Endodermal cell (in vitro differentiated cells): ENCODE measurements at regions not wholly inside any gene's neighbourhood (a gene's known extent, or its start where the extent isn't known, plus 50 kb on each side); places are given as distances from the start of the nearest gene placed in this dataset.

Experiments used
- DNase-seq: peaks from one replicate; pipeline ENCODE4 v3.0.0-alpha.2; 2017
- H3K27ac ChIP-seq: 2 replicates; pipeline ENCODE4 v1.5.1; 2013; ENCODE audit warnings: mild to moderate bottlenecking, low read depth, low read length, moderate library complexity
- H3K27me3 ChIP-seq: 2 replicates; pipeline ENCODE4 v1.6.1; 2013; ENCODE audit warnings: mild to moderate bottlenecking, low read length, moderate library complexity; ENCODE audit not compliant: insufficient read depth, control insufficient read depth, poor library complexity, severe bottlenecking
- H3K36me3 ChIP-seq: 2 replicates; pipeline ENCODE4 v1.7.0; 2013; ENCODE audit warnings: mild to moderate bottlenecking, low read length, moderate library complexity; ENCODE audit not compliant: control insufficient read depth, insufficient read depth
- H3K4me1 ChIP-seq: one replicate; pipeline ENCODE4 v1.7.0; 2013; ENCODE audit warnings: low read length; ENCODE audit not compliant: control insufficient read depth, insufficient read depth
- H3K4me3 ChIP-seq: 2 replicates; pipeline ENCODE4 v1.5.1; 2013; ENCODE audit warnings: mild to moderate bottlenecking, low read length, moderate library complexity
- H3K9ac ChIP-seq: 2 replicates; pipeline ENCODE4 v1.6.1; 2013; ENCODE audit warnings: mild to moderate bottlenecking, low read length, moderate library complexity; ENCODE audit not compliant: poor library complexity, severe bottlenecking; ENCODE audit errors: extremely low read depth
- H3K9me3 ChIP-seq: 2 replicates; pipeline ENCODE4 v1.6.1; 2013; ENCODE audit warnings: mild to moderate bottlenecking, low read length, moderate library complexity; ENCODE audit not compliant: control insufficient read depth
- H3K27ac Mint-ChIP-seq: 2 replicates; pipeline ENCODE4 v1.8.0; 2020; ENCODE audit warnings: mixed read lengths
- H3K27me3 Mint-ChIP-seq: 2 replicates; pipeline ENCODE4 v1.8.0; 2021; ENCODE audit warnings: mild to moderate bottlenecking, mixed read lengths; ENCODE audit not compliant: insufficient read depth
- H3K36me3 Mint-ChIP-seq: 2 replicates; pipeline ENCODE4 v1.8.0; 2020; ENCODE audit warnings: low read depth, mixed read lengths
- H3K4me1 Mint-ChIP-seq: 2 replicates; pipeline ENCODE4 v1.8.0; 2020; ENCODE audit warnings: mixed read lengths
- H3K4me3 Mint-ChIP-seq: 2 replicates; pipeline ENCODE4 v1.8.0; 2020; ENCODE audit warnings: mild to moderate bottlenecking, moderate library complexity, mixed read lengths
- H3K9me3 Mint-ChIP-seq: 2 replicates; pipeline ENCODE4 v1.8.0; 2020; ENCODE audit warnings: mild to moderate bottlenecking, mixed read lengths
- CTCF ChIP-seq: fragments of 200-600 bp; sonication (generic); conservative IDR thresholded peaks from 2 replicates; pipeline ENCODE4 v1.5.0; 2021; ENCODE audit warnings: antibody characterized with exemption, mild to moderate bottlenecking
- WGBS, 2 experiments: methylation state at CpG; one replicate each; pipeline versions ENCODE4 v1.1.5 to v1.1.7; 2013; ENCODE audit warnings: missing lambda C conversion rate in 2 of 2, mixed read lengths in 1 of 2; ENCODE audit not compliant: insufficient coverage in 1 of 2, insufficient read length in 1 of 2; 5-methylcytosine and 5-hydroxymethylcytosine counted together

- no peaks in the 10 kb centered on the region for H3K4me1 Mint-ChIP-seq
- peaks cover 15% of the 10 kb centered on the region for H3K9me3 Mint-ChIP-seq
- no peak overlapping the region for H3K4me3 Mint-ChIP-seq
- H3K36me3 Mint-ChIP-seq: no peaks in the 10 kb centered on the region
- WGBS, 2 experiments: 89% methylated on average over 4 of the region's 4 CpGs; no CpG with 5 or more reads in 1 of the 2 experiments
- Histone ChIP-seq H3K9ac (no peak overlapping the region), H3K4me3 (no peak overlapping the region), H3K36me3 (no peaks in the 10 kb centered on the region), H3K4me1 (no peaks in the 10 kb centered on the region), H3K27me3 (no peaks in the 10 kb centered on the region), H3K27ac (no peak overlapping the region), H3K9me3 (peaks cover 16% of the 10 kb centered on the region)
- no peak overlapping the region for H3K27ac Mint-ChIP-seq
- H3K27me3 Mint-ChIP-seq: no peaks in the 10 kb centered on the region
- no peak for TF ChIP-seq CTCF
- no peak for DNase-seq
Measured at GRCh38 chr13:82740442-82740841, 1141.8 kb downstream of the SLITRK1 start.

GRCh38 chr13:82739881-82740280, 1142.4 kb downstream of the SLITRK1 start:
- H3K27me3 ChIP-seq: no peaks in the 10 kb centered on the region
- H3K27me3 Mint-ChIP-seq: no peaks in the 10 kb centered on the region
- H3K4me1 Mint-ChIP-seq: no peaks in the 10 kb centered on the region
- peaks cover 16% of the 10 kb centered on the region for H3K9me3 ChIP-seq
- no peak overlapping the region for H3K27ac ChIP-seq
- no peak overlapping the region for H3K4me3 Mint-ChIP-seq
- H3K36me3 Mint-ChIP-seq: no peaks in the 10 kb centered on the region
- H3K36me3 ChIP-seq: no peaks in the 10 kb centered on the region
- no peaks in the 10 kb centered on the region for H3K4me1 ChIP-seq
- 100% methylated on average over 1 of the region's 1 CpG; no CpG with 5 or more reads in 1 of the 2 experiments for WGBS, 2 experiments
- no peak overlapping the region for H3K9ac ChIP-seq
- TF ChIP-seq CTCF: peak; percentile 37
- DNase-seq: no peak
- H3K27ac Mint-ChIP-seq: no peak overlapping the region
- H3K4me3 ChIP-seq: no peak overlapping the region
- peaks cover 19% of the 10 kb centered on the region for H3K9me3 Mint-ChIP-seq

- no peaks in the 10 kb centered on the region for H3K4me1 ChIP-seq
- TF ChIP-seq CTCF: no peak
- no peaks in the 10 kb centered on the region for H3K36me3 ChIP-seq
- no peak overlapping the region for H3K27ac ChIP-seq
- no peaks in the 10 kb centered on the region for H3K9me3 ChIP-seq
- 100% methylated on average over 1 of the region's 1 CpG; no CpG with 5 or more reads in 1 of the 2 experiments for WGBS, 2 experiments
- H3K4me1 Mint-ChIP-seq: no peaks in the 10 kb centered on the region
- no peaks in the 10 kb centered on the region for H3K9me3 Mint-ChIP-seq
- H3K9ac ChIP-seq: no peak overlapping the region
- H3K4me3 Mint-ChIP-seq: no peak overlapping the region
- H3K27me3 ChIP-seq: no peaks in the 10 kb centered on the region
- H3K36me3 Mint-ChIP-seq: no peaks in the 10 kb centered on the region
- DNase-seq: no peak
- H3K27me3 Mint-ChIP-seq: no peaks in the 10 kb centered on the region
- H3K4me3 ChIP-seq: no peak overlapping the region
- no peak overlapping the region for H3K27ac Mint-ChIP-seq
Measured at GRCh38 chr13:82729401-82729800, 1152.9 kb downstream of the SLITRK1 start.
